Loucy (cell line): ENCODE measurements at regions not wholly inside any gene's neighbourhood (a gene's known extent, or its start where the extent isn't known, plus 50 kb on each side); places are given as distances from the start of the nearest gene placed in this dataset.

Experiments
- CTCF ChIP-seq: fragments of 200-600 bp; sonication (generic); conservative IDR thresholded peaks from 2 replicates; pipeline ENCODE4 v1.5.1; 2014; ENCODE audit warnings: mild to moderate bottlenecking, antibody characterized with exemption, low read length
- EZH2phosphoT487 ChIP-seq: fragments of 200-600 bp; IDR thresholded peaks from 2 replicates; pipeline ENCODE4 v1.6.1; 2018; ENCODE audit warnings: antibody characterized with exemption, mild to moderate bottlenecking, moderate library complexity, borderline replicate concordance

DNA sequence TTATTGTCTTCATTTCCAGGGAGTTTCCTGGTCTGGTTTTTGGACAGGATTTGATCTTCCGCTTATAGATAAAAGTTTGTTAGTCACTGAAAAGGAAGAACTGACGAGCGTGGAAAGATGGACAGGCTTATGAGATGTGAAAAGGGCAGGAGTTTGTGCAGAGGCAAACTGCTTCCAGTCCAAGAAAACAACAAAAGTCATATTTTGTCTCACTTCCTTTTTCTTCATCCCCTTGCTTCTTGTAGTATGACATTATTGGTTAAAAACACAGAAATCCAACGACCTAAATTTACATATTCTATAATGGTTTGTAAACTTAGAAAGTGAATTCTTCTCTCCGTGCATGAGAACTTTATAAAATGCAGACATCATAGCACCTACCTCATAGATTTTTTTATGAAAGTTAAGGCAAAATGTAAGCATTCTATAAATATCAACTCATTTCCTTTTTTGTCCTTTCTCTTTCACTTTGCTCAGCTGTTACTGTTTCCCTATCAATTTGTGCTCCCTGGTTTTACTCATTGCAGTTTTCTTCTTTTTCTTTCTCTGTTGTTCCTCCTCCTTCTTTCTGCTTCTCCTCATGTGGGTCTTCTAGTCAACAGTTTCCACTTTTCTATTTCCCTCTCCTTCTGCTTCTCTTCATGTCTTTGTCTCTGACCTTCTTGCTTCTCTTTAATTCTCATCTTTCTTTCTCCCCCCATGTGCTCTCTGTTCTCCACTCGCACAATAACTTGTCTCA lies 370.2 kb downstream of the ARL4A start:
- no peak for TF ChIP-seq CTCF
- no peak for TF ChIP-seq EZH2phosphoT487
